ENCODE measurements at regions not wholly inside any gene's neighbourhood (a gene's known extent, or its start where the extent isn't known, plus 50 kb on each side); places are given as distances from the start of the nearest gene placed in this dataset.
A peak's percentile ranks its signal among the peaks of the same experiment; 100 is the strongest.

DNA sequence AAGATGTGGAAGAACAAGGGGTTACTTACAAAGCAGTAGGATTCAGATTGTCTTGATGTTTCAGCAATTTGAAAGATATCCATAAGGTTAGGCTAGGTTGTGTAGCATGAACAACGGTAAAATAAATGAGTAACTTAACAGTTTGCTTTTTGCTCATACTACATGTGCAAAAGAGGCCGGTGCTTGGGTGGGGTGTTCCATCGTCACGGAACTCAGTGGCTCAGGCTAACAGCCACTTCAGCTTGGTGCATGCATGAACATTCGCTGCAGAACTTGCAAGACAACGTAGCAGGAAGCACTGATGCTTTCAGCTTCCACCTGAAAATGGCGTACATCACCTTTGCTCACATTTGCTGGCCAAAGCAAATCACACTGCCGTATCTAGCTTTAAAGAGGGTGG is 407.3 kb upstream of the CDH20 start:
- no peak for DNase-seq (ENCODE audit: low read depth)
- TF ChIP-seq, protein P1, sequence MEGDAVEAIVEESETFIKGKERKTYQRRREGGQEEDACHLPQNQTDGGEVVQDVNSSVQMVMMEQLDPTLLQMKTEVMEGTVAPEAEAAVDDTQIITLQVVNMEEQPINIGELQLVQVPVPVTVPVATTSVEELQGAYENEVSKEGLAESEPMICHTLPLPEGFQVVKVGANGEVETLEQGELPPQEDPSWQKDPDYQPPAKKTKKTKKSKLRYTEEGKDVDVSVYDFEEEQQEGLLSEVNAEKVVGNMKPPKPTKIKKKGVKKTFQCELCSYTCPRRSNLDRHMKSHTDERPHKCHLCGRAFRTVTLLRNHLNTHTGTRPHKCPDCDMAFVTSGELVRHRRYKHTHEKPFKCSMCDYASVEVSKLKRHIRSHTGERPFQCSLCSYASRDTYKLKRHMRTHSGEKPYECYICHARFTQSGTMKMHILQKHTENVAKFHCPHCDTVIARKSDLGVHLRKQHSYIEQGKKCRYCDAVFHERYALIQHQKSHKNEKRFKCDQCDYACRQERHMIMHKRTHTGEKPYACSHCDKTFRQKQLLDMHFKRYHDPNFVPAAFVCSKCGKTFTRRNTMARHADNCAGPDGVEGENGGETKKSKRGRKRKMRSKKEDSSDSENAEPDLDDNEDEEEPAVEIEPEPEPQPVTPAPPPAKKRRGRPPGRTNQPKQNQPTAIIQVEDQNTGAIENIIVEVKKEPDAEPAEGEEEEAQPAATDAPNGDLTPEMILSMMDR (conservative IDR thresholded peaks at IDR 0.05; ENCODE audit: low read length), result no peak
- H3K4me3 ChIP-seq (ENCODE audit: low read length), result no peak overlapping the region

DNA sequence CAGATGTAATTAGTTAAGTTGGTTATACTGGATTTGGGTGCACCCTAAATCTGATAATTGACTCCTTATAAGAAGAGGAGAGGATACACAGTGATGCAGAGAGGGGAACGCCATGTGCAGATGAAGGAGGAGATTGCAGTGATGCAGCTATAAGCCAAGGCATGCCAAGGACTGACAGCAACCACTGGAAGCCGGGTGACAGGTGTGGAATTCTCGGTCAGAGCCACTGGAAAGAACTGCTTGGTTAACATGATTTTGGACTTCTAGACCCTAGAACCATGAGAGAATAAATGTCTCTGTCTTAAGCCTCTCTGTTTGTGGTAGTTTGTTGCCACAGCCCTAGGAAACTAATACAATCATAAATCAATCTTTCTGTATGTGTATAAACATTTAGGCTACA is 403.3 kb upstream of the CDH20 start:
- no peak overlapping the region for H3K4me3 ChIP-seq (ENCODE audit: low read length)
- no peak for DNase-seq (ENCODE audit: low read depth)
- TF ChIP-seq, protein P1 (conservative IDR thresholded peaks at IDR 0.05; ENCODE audit: low read length), result no peak

DNA sequence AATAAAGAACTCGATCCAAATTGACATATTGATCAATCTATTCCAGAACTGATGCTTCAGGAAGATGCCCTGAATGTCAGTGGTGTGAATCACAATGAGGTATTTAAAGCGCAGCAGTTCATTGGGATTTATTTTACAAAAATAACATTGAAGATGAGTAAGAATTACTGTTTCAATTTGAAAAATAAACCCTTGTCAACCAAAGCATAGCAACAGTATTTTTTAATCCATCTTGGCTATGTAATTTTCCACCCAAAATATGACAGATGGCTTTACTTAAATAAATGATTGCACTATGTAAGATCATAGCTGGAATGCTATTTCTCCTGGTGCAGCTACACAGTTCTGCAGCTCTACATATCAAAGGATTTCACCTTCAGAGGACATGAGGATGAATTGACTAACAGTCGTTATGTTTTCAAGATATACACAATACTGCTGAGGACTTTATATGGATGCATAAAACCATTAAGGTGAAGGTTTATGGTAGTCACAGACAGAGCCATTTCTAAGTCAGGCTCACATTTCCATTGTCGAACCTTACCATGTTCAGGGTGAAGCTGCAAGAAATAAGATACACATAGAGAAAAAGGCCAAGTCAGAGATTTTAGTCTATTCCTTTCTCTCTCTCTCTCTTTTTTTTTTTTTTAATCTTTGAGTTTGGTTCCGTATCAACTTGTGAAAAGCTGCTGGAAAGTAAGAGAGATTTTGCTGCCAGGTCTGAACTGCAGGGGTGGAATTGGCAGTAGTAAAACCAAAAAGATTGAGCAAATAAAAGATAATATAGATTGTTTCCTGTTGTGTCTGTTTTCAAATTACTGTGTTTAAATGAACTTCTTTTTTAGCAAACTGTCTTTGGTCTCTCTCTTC is 398.0 kb upstream of the CDH20 start:
- peak; percentile 0 for DNase-seq (ENCODE audit: low read depth)
- no peak overlapping the region for H3K4me3 ChIP-seq (ENCODE audit: low read length)
- TF ChIP-seq, protein P1 (conservative IDR thresholded peaks at IDR 0.05; ENCODE audit: low read length), result no peak

DNA sequence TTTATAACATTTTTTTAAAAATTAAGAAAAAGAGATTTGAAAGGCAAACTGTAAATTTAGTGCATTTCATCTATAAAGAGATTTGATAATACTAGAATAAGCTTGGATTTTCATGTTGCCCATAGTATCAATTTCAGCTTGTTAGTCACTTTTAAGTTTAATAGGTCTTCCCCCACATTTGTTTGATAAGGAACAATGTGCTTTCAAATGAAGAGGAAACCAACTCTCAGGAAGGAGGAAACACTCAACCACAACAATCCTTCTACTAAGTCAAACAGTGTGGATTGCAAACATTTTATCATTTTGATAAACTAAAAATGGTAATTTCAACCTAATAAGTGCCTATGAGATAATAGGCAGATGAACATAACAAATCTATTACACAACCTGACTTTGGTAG is 397.1 kb upstream of the CDH20 start:
- TF ChIP-seq, protein P1 (conservative IDR thresholded peaks at IDR 0.05; ENCODE audit: low read length), result no peak
- H3K4me3 ChIP-seq (ENCODE audit: low read length), result no peak overlapping the region
- no peak for DNase-seq (ENCODE audit: low read depth)

DNA sequence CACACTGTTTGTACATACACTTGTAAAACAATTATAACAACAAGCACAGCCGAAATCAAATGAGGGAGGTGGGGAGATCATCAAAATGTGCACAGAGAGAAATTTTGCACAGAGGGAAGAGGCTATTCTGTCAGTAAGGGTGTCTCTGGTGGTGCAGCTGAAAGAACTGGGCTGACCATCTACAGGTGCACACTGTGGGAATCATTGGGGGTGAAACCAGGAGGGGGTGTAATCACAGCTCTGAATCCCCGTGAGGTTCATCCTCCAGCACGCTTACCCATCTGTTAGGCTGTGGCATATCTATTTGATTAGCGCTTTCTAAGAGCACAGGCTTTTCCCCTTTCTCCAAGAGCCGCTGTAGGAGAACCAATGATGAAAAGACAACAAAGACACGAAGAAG is 389.9 kb upstream of the CDH20 start:
- DNase-seq (ENCODE audit: low read depth), result no peak
- TF ChIP-seq, protein P1 (conservative IDR thresholded peaks at IDR 0.05; ENCODE audit: low read length), result no peak
- H3K4me3 ChIP-seq (ENCODE audit: low read length), result no peak overlapping the region

DNA sequence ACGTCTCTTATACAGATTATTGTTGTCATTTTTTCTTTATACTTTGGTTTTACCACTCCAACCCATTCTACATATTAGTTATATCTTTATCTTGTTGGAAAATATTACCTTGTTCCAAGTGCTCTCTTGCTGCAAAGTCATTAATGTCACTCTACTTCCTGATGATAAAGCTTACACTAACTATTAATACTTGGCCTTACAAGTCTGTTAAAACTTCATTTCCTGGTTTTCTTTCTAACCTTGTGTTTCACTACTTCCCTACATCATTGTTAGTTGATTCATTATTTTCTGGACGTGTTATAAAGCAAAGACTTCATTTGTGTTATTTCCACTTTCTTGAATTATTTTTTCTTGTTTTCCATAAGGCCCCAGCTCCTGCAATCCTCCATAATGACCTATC is 382.6 kb upstream of the CDH20 start:
- H3K4me3 ChIP-seq (ENCODE audit: low read length), result no peak overlapping the region
- TF ChIP-seq, protein P1 (conservative IDR thresholded peaks at IDR 0.05; ENCODE audit: low read length), result no peak
- no peak for DNase-seq (ENCODE audit: low read depth)

DNA sequence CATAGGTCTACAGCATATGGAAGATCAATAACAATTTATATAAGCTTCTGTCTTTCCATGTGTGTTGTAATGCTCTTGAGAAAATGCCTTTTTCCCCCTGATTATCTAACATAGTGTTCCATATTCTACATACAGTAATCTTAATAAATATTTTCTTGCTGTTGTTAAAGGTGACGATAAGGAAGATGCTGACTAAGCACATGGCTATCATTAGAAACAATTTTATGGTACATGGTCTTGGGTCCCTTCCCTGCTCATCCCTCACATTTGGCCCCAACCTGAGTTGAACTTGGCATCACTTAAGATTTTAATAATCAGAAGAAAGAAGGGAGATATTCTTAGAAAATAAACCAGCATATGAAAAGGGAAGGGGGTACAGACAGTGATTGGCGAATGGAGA is 382.1 kb upstream of the CDH20 start:
- DNase-seq (ENCODE audit: low read depth), result no peak
- no peak overlapping the region for H3K4me3 ChIP-seq (ENCODE audit: low read length)
- TF ChIP-seq, protein P1 (conservative IDR thresholded peaks at IDR 0.05; ENCODE audit: low read length), result no peak
